ENCODE measurements at regions not wholly inside any gene's neighbourhood (a gene's known extent, or its start where the extent isn't known, plus 50 kb on each side); places are given as distances from the start of the nearest gene placed in this dataset.

- H3K36me3 ChIP-seq (ENCODE audit: control insufficient read depth, insufficient read depth, low read length), result no peaks in the 10 kb centered on the region
- H3K4me2 ChIP-seq (ENCODE audit: low read length), result no peak overlapping the region
- no peak overlapping the region for H3K9ac ChIP-seq
- H2AFZ ChIP-seq, result no peak overlapping the region
- H3K27me3 ChIP-seq (ENCODE audit: control insufficient read depth, insufficient read depth, low read length), result no peaks in the 10 kb centered on the region
- no peak overlapping the region for H3K4me3 ChIP-seq (ENCODE audit: low read depth, low read length)
- H3K79me2 ChIP-seq, result no peaks in the 10 kb centered on the region
- no peak for TF ChIP-seq CTCF (IDR thresholded peaks at IDR 0.05)
- no peak overlapping the region for H3K27ac ChIP-seq
- no peaks in the 10 kb centered on the region for H3K9me3 ChIP-seq (ENCODE audit: control insufficient read depth, low read length)
- H3K4me1 ChIP-seq, result no peaks in the 10 kb centered on the region
Measured at GRCh38 chr6:87851674-87852299, 149.8 kb upstream of the AKIRIN2 start.

GRCh38 chr6:87848616-87849015 is 146.6 kb upstream of the AKIRIN2 start:
- Histone ChIP-seq H3K79me2 (no peaks in the 10 kb centered on the region), H3K4me3 (ENCODE audit: low read depth, low read length) (no peak overlapping the region), H3K27ac (no peak overlapping the region), H3K4me2 (ENCODE audit: low read length) (no peak overlapping the region), H3K27me3 (ENCODE audit: control insufficient read depth, insufficient read depth, low read length) (no peaks in the 10 kb centered on the region), H3K4me1 (no peaks in the 10 kb centered on the region), H3K36me3 (ENCODE audit: control insufficient read depth, insufficient read depth, low read length) (no peaks in the 10 kb centered on the region), H3K9ac (no peak overlapping the region), H2AFZ (no peak overlapping the region), H3K9me3 (ENCODE audit: control insufficient read depth, low read length) (no peaks in the 10 kb centered on the region)
- TF ChIP-seq CTCF (IDR thresholded peaks at IDR 0.05), result no peak

- Histone ChIP-seq H3K9ac (no peak overlapping the region), H3K4me3 (ENCODE audit: low read depth, low read length) (no peak overlapping the region), H3K27ac (no peak overlapping the region), H3K27me3 (ENCODE audit: control insufficient read depth, insufficient read depth, low read length) (no peaks in the 10 kb centered on the region), H3K79me2 (no peaks in the 10 kb centered on the region), H3K9me3 (ENCODE audit: control insufficient read depth, low read length) (no peaks in the 10 kb centered on the region), H3K4me1 (no peaks in the 10 kb centered on the region), H3K4me2 (ENCODE audit: low read length) (no peak overlapping the region), H2AFZ (no peak overlapping the region), H3K36me3 (ENCODE audit: control insufficient read depth, insufficient read depth, low read length) (no peaks in the 10 kb centered on the region)
- TF ChIP-seq CTCF (IDR thresholded peaks at IDR 0.05), result no peak
Measured at GRCh38 chr6:87847830-87848210, 145.8 kb upstream of the AKIRIN2 start.

GRCh38 chr6:87847135-87847829 is 145.2 kb upstream of the AKIRIN2 start:
- Histone ChIP-seq H3K9ac (no peak overlapping the region), H3K27ac (no peak overlapping the region), H2AFZ (no peak overlapping the region), H3K36me3 (ENCODE audit: control insufficient read depth, insufficient read depth, low read length) (no peaks in the 10 kb centered on the region), H3K9me3 (ENCODE audit: control insufficient read depth, low read length) (no peaks in the 10 kb centered on the region), H3K79me2 (no peaks in the 10 kb centered on the region), H3K4me3 (ENCODE audit: low read depth, low read length) (no peak overlapping the region), H3K4me1 (no peaks in the 10 kb centered on the region), H3K27me3 (ENCODE audit: control insufficient read depth, insufficient read depth, low read length) (no peaks in the 10 kb centered on the region), H3K4me2 (ENCODE audit: low read length) (no peak overlapping the region)
- no peak for TF ChIP-seq CTCF (IDR thresholded peaks at IDR 0.05)

- TF ChIP-seq CTCF (IDR thresholded peaks at IDR 0.05), result no peak
- Histone ChIP-seq H2AFZ (no peak overlapping the region), H3K79me2 (no peaks in the 10 kb centered on the region), H3K4me2 (ENCODE audit: low read length) (no peak overlapping the region), H3K9ac (no peak overlapping the region), H3K4me1 (no peaks in the 10 kb centered on the region), H3K27ac (no peak overlapping the region), H3K36me3 (ENCODE audit: control insufficient read depth, insufficient read depth, low read length) (no peaks in the 10 kb centered on the region), H3K27me3 (ENCODE audit: control insufficient read depth, insufficient read depth, low read length) (no peaks in the 10 kb centered on the region), H3K9me3 (ENCODE audit: control insufficient read depth, low read length) (no peaks in the 10 kb centered on the region), H3K4me3 (ENCODE audit: low read depth, low read length) (no peak overlapping the region)
Measured at GRCh38 chr6:87846434-87846833, 144.4 kb upstream of the AKIRIN2 start.
